SU-DHL-6 (cell line): ENCODE measurements at regions not wholly inside any gene's neighbourhood (a gene's known extent, or its start where the extent isn't known, plus 50 kb on each side); places are given as distances from the start of the nearest gene placed in this dataset.

Experiments
- EZH2phosphoT487 ChIP-seq: fragments of 200-600 bp; sonication (generic), shearing (Covaris generic); conservative IDR thresholded peaks from 2 replicates; pipeline ENCODE4 v1.6.1; 2018; ENCODE audit warnings: mild to moderate bottlenecking, antibody characterized with exemption, low read length, moderate library complexity, mixed read lengths
- TF ChIP-seq, protein P1 (sequence below): fragments of 200-600 bp; sonication (generic); IDR thresholded peaks from one replicate; pipeline ENCODE4 v1.5.1; 2017; ENCODE audit warnings: antibody characterized with exemption, mild to moderate bottlenecking, low read length, moderate library complexity; ENCODE audit not compliant: insufficient read depth, poor library complexity, severe bottlenecking

DNA sequence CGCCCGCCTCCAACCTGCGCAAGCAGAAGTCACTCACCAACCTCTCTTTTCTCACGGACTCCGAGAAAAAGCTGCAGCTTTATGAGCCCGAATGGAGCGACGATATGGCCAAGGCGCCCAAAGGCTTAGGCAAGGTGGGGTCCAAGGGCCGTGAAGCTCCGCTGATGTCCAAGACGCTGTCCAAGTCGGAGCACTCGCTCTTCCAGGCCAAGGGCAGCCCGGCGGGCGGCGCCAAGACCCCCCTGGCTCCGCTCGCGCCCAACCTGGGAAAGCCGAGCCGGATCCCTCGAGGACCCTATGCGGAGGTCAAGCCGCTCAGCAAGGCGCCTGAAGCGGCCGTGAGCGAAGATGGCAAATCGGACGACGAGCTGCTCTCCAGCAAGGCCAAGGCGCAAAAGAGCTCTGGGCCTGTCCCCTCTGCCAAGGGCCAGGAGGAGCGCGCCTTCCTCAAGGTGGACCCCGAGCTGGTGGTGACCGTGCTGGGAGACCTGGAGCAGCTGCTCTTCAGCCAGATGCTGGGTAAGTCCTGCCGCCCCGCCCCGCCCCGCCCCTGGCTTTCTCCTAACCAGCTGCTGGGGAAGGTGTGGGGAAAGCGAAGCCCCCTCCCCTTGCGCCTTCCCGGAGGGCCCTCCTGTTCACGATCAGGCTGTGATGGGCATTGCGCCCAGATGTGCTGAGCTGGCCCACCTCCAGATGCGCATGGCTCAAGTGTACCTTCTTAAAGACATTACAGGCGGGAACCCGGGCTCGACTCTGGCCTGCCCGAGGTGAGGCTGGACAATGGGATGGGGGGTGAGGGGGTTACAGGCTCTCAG is 110.2 kb downstream of the NAV1 start:
- TF ChIP-seq, protein P1, sequence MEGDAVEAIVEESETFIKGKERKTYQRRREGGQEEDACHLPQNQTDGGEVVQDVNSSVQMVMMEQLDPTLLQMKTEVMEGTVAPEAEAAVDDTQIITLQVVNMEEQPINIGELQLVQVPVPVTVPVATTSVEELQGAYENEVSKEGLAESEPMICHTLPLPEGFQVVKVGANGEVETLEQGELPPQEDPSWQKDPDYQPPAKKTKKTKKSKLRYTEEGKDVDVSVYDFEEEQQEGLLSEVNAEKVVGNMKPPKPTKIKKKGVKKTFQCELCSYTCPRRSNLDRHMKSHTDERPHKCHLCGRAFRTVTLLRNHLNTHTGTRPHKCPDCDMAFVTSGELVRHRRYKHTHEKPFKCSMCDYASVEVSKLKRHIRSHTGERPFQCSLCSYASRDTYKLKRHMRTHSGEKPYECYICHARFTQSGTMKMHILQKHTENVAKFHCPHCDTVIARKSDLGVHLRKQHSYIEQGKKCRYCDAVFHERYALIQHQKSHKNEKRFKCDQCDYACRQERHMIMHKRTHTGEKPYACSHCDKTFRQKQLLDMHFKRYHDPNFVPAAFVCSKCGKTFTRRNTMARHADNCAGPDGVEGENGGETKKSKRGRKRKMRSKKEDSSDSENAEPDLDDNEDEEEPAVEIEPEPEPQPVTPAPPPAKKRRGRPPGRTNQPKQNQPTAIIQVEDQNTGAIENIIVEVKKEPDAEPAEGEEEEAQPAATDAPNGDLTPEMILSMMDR = no peak
- no peak for TF ChIP-seq EZH2phosphoT487
